Endothelial cell of umbilical vein (primary cell): ENCODE measurements at regions not wholly inside any gene's neighbourhood (a gene's known extent, or its start where the extent isn't known, plus 50 kb on each side); places are given as distances from the start of the nearest gene placed in this dataset.

Experiments used
- BruUV-seq: library from RNA; stranded (reverse); fragments of 400-500 nt; replicated peaks from 2 replicates; lab custom pipeline; 2021; lab: Mats Ljungman, UMichigan
- CTCF ChIA-PET: fragments of 300-600, 350-600 bp; sonication (Branson Sonifier 250); formaldehyde crosslinking; loops from one replicate; lab custom pipeline; 2021; ENCODE audit warnings: antibody characterized with exemption, inconsistent platforms; lab: Charles Lee
- POLR2A ChIA-PET: fragments of 300-600, 350-600 bp; sonication (Branson Sonifier 250); formaldehyde crosslinking; loops from one replicate; lab custom pipeline; 2021; ENCODE audit warnings: antibody characterized with exemption, inconsistent platforms; lab: Charles Lee
- DNase-seq: peaks from one replicate; pipeline ENCODE4 v3.0.0-alpha.2; 2011; ENCODE audit warnings: low read depth, low spot score
- FAIRE-seq: peaks from 2 replicates; lab custom pipeline; 2011; peaks lifted over from hg19 to GRCh38; lab: Jason Lieb, UNC
- H2AFZ ChIP-seq: 2 replicates; pipeline ENCODE4 v1.6.0; 2012; ENCODE audit warnings: low read depth, low read length, control low read depth, inconsistent platforms
- H3K27ac ChIP-seq: 2 replicates; pipeline ENCODE4 v1.5.1; 2011; ENCODE audit warnings: low read depth, mild to moderate bottlenecking, control low read depth, low read length, moderate library complexity; ENCODE audit not compliant: insufficient read depth
- H3K27me3 ChIP-seq, 2 experiments: 2 replicates each; pipeline versions ENCODE4 v1.6.0 to v1.6.1; 2011; ENCODE audit warnings: low read length in 2 of 2, mixed read lengths in 1 of 2; ENCODE audit not compliant: control insufficient read depth in 2 of 2, insufficient read depth in 2 of 2
- H3K36me3 ChIP-seq, 2 experiments: 2 replicates in 1 of 2; 3 replicates in 1 of 2; pipeline ENCODE4 v1.5.1; 2011; ENCODE audit warnings: low read length in 2 of 2, mild to moderate bottlenecking in 1 of 2, moderate library complexity in 1 of 2; ENCODE audit not compliant: control insufficient read depth in 2 of 2, insufficient read depth in 2 of 2; ENCODE audit errors: extremely low read depth in 1 of 2
- H3K4me1 ChIP-seq: 3 replicates; pipeline ENCODE4 v1.5.1; 2011; ENCODE audit warnings: mild to moderate bottlenecking, low read length; ENCODE audit not compliant: control insufficient read depth, insufficient read depth; ENCODE audit errors: extremely low read depth
- H3K4me2 ChIP-seq: 2 replicates; pipeline ENCODE4 v1.6.1; 2011; ENCODE audit warnings: low read length, control low read depth, mixed read lengths; ENCODE audit not compliant: insufficient read depth
- H3K4me3 ChIP-seq, 3 experiments: fragments of 200-600 bp in 1 of 3; sonication (generic), shearing (Covaris generic) in 1 of 3; replicated peaks in 1 of 3; 2 replicates each; pipeline ENCODE4 v1.5.1; 2011 to 2016; ENCODE audit warnings: control low read depth in 3 of 3, low read length in 3 of 3, mild to moderate bottlenecking in 2 of 3, inconsistent platforms in 1 of 3, low read depth in 1 of 3, moderate library complexity in 1 of 3; ENCODE audit not compliant: insufficient read depth in 1 of 3
- H3K79me2 ChIP-seq: 2 replicates; pipeline ENCODE4 v1.6.0; 2012; ENCODE audit warnings: low read length, inconsistent platforms; ENCODE audit not compliant: control insufficient read depth, insufficient read depth
- H3K9ac ChIP-seq: replicated peaks from 2 replicates; pipeline ENCODE3; 2011; ENCODE audit warnings: low read length, control low read depth; ENCODE audit not compliant: insufficient read depth; ENCODE audit errors: extremely low read depth
- H3K9me1 ChIP-seq: replicated peaks from 3 replicates; pipeline ENCODE4 v1.6.0; 2011; ENCODE audit warnings: mild to moderate bottlenecking, low read length; ENCODE audit not compliant: control insufficient read depth, insufficient read depth; ENCODE audit errors: extremely low read depth
- H3K9me3 ChIP-seq: replicated peaks from 2 replicates; pipeline ENCODE4 v1.5.1; 2012; ENCODE audit warnings: low read length, inconsistent platforms; ENCODE audit not compliant: control insufficient read depth, insufficient read depth
- H4K20me1 ChIP-seq: replicated peaks from 2 replicates; pipeline ENCODE3; 2011; ENCODE audit warnings: mild to moderate bottlenecking, low read length; ENCODE audit not compliant: control insufficient read depth, insufficient read depth; ENCODE audit errors: extremely low read depth
- CTCF ChIP-seq, 2 donors: IDR thresholded peaks; 1 replicate in 1 of 2; 2 replicates in 1 of 2; pipeline ENCODE4 v1.5.1; 2011; ENCODE audit warnings: low read length in 2 of 2, mild to moderate bottlenecking in 2 of 2, moderate library complexity in 2 of 2, control low read depth in 1 of 2, inconsistent platforms in 1 of 2, low read depth in 1 of 2; ENCODE audit not compliant: insufficient read depth in 1 of 2; ENCODE audit errors: extremely low read depth in 1 of 2
- EZH2 ChIP-seq: IDR thresholded peaks from 2 replicates; pipeline ENCODE4 v1.6.1; 2012; ENCODE audit warnings: borderline replicate concordance, low read depth, mild to moderate bottlenecking, moderate library complexity, low read length, inconsistent platforms; ENCODE audit not compliant: severe bottlenecking
- FOS ChIP-seq: IDR thresholded peaks from 2 replicates; pipeline ENCODE4 v1.6.1; 2011; ENCODE audit warnings: mild to moderate bottlenecking, low read length, moderate library complexity, borderline replicate concordance; ENCODE audit not compliant: insufficient read depth
- GATA2 ChIP-seq: IDR thresholded peaks from 2 replicates; pipeline ENCODE4 v1.7.0; 2011; ENCODE audit warnings: low read depth, mild to moderate bottlenecking, moderate library complexity, mixed read lengths, low read length; ENCODE audit not compliant: insufficient read length, insufficient read depth
- JUN ChIP-seq: IDR thresholded peaks from 2 replicates; pipeline ENCODE4 v1.6.1; 2011; ENCODE audit warnings: borderline replicate concordance, low read depth; ENCODE audit not compliant: insufficient read length, insufficient read depth
- MYC ChIP-seq: IDR thresholded peaks from one replicate; pipeline ENCODE4 v1.6.1; 2011; ENCODE audit warnings: mild to moderate bottlenecking, low read depth, low read length
- POLR2A ChIP-seq: IDR thresholded peaks from 2 replicates; pipeline ENCODE4 v1.6.1; 2012; ENCODE audit warnings: low read depth, mild to moderate bottlenecking, control low read depth, low read length
- POLR2AphosphoS5 ChIP-seq: IDR thresholded peaks from 2 replicates; pipeline ENCODE4 v1.6.1; 2012; ENCODE audit warnings: low read depth, mild to moderate bottlenecking, control low read depth, low read length, moderate library complexity; ENCODE audit not compliant: insufficient read depth
- dilution Hi-C: fragments of 300-500 bp; cut with MboI; formaldehyde crosslinking; loops from one replicate; pipeline ENCODE4 v1.15.0; 2019; ENCODE audit warnings: low sequenced_read_pairs; ENCODE audit not compliant: extremely low pct_ligation_motif_present
- intact Hi-C: fragments of 100-400 bp; cut with micrococcal nuclease; formaldehyde crosslinking; loops from one replicate; pipeline ENCODE4 v1.10.0; 2022
- TF ChIP-seq, protein P1 (sequence below): IDR thresholded peaks from 2 replicates; pipeline ENCODE4 v1.6.1; 2011; ENCODE audit not compliant: insufficient read depth, insufficient read length

DNA sequence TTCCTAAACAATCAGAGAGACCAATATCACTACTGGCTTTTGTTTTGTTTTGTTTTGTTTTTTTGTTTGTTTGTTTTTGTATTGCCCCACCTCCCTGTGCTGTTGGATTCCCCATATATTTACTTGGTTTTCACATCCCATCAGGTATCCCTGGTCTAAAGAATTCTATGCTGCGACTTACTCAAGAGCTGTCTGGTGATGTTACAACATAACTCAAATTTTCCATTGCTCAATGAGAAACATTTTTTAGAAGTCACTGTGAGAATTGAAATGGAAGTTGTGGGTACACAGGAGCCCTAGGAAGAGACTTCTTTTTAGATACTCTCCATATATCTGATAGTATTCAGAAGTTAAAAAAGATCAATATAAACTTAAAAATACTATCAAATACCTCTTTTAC lies 181.4 kb downstream of the KLF5 start:
- POLR2A ChIA-PET: no interaction called here
- no peak for TF ChIP-seq MYC
- no peak for TF ChIP-seq POLR2A
- no peak for TF ChIP-seq POLR2AphosphoS5
- TF ChIP-seq, protein P1, sequence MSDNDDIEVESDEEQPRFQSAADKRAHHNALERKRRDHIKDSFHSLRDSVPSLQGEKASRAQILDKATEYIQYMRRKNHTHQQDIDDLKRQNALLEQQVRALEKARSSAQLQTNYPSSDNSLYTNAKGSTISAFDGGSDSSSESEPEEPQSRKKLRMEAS: no peak
- TF ChIP-seq JUN: no peak
- no peak for TF ChIP-seq EZH2
- no peak for TF ChIP-seq GATA2
- TF ChIP-seq CTCF (IDR thresholded peaks at IDR 0.05; ENCODE audit: extremely low read depth in 1 of 2, insufficient read depth in 1 of 2, low read depth in 1 of 2, low read length in 2 of 2): no peak
- TF ChIP-seq FOS: no peak
- H4K20me1 ChIP-seq: no peaks in the 10 kb centered on the region
- DNase-seq: no peak
- H3K4me2 ChIP-seq: no peak overlapping the region
- no peaks in the 10 kb centered on the region for H3K4me1 ChIP-seq
- intact Hi-C loops: no loop called here
- CTCF ChIA-PET: no interaction called here
- no peaks in the 10 kb centered on the region for H3K36me3 ChIP-seq
- BruUV-seq: no TSS peak
- no peaks in the 10 kb centered on the region for H3K79me2 ChIP-seq
- H3K27me3 ChIP-seq: no peaks in the 10 kb centered on the region
- no peak overlapping the region for H3K9ac ChIP-seq
- no peaks in the 10 kb centered on the region for H3K9me3 ChIP-seq
- no peak for FAIRE-seq
- no peak overlapping the region for H2AFZ ChIP-seq
- no peak overlapping the region for H3K27ac ChIP-seq
- H3K4me3 ChIP-seq: no peak overlapping the region
- no peaks in the 10 kb centered on the region for H3K9me1 ChIP-seq
- dilution Hi-C loops: no loop called here
